GM19438 (cell line): ENCODE measurements at regions not wholly inside any gene's neighbourhood (a gene's known extent, or its start where the extent isn't known, plus 50 kb on each side); places are given as distances from the start of the nearest gene placed in this dataset.
A peak's percentile ranks its signal among the peaks of the same experiment; 100 is the strongest.

ENCODE experiments used
- ATAC-seq: cut with Tn5 transposase; IDR thresholded peaks from one replicate; pipeline ENCODE4 v1.9.1; 2021; ENCODE audit warnings: low read depth; ENCODE audit not compliant: unreplicated experiment

- no peak for ATAC-seq
Measured at GRCh38 chr4:129531253-129531652, 435.3 kb downstream of the C4orf33 start.

DNA sequence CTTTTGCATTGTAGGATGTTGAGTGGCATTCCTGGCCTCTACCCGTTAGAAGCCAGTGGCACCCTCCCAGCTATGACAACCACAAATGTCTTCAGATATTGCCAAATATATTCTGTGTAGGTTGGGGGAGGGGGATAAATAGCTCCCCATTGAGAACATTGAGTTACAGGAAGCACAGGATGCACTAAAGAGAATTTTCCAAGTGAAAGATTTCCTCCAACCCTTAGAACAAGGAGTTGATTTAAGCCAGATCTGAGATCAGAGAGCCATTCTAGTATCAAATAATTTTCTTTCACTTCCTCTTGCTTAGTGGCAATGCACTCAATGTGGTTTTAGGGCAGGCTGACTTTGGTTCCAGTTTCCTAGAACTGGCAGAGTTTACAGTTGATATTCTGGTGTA lies 436.6 kb downstream of the C4orf33 start:
- peak; percentile 61 for ATAC-seq

DNA sequence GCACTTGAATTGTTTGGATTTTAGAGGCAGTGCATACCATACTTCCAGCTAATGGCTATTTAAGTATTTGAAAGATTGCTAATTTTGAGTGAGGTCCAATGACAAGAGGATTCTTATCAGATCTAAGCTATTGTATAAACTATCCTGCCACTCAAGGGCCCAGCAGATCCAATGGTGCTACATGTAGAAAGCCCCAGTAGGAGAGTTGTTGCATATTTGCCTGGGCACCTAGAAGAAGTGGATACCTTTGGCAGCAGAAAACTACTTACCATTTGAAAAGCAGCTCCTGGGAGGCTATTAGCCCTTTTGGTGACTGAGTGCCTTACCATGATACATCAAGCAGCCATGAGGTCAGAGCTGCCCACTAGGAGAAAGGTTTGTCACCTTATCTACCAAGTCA lies 447.3 kb downstream of the C4orf33 start:
- ATAC-seq: no peak

DNA sequence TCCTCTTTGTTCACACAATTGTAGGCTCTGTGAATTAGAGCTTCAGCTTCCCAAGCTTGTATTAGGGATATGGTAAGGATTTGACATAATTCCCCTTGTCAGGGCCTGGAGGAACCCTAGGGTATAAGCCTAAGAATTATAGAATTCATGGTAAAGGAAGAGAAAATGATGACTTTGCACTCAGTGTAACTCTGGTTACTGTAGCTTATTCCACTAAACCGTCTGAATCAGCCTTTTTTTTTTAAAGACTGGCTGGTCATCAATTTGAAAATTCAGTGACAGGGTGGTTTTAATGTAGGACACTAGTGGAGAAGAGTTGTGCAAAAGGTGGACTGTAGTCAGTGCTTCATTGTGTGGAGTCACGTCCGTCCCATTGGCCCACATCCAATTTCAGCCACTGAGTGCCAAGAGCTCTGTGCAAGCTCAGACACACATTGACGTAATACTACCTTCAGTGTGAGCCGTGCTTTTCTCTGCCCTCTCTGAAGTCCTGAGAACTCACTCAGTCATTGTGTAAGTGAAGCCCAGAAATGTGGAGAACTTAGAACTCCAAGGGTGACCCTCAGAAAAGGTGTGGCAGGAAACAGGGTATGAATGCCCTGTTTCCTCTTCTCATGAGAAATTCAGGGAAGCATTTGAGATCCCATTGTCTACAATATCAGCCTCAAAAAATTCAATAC lies 449.8 kb downstream of the C4orf33 start:
- no peak for ATAC-seq

DNA sequence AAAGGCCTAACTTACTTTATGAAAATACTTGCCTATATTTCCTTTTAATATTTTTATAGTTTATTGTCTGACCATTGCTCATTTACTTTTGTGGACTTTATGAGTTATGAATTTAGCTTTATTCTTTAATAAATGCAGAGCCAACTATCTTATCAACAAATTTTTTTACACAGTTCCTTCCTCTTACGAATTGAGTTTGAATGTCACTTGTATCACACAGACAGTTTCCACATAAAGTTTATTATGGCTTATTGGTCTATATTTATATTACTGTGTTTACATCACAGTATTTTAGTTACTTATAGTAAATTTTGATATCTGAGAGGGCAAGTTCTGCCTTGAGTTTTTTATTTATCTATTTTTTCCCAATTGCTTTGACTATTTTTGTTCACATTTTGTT lies 450.6 kb downstream of the C4orf33 start:
- ATAC-seq: no peak

DNA sequence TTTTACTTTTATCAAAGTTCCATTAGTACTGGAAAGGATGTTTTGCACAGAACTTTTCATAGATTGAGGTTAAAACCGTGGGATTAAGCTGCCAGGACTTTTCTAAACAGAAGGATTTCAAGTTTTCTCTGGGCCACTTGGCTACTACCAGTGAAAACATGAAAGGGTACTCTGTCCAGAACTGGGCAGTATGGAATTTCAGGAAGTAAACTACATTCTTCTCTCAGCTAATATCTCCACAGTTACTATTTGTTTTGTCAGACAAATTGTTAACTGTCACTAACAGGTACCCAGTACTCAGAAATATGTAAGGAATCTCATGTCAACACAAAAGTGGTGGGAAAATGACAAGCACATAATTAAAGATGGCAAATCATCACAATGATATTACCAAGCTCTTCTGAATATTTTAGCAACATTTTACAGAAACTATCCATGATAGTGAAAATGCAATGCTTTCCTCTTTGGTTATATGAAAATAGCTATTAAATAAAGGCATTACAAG lies 454.4 kb downstream of the C4orf33 start:
- ATAC-seq: no peak

- ATAC-seq: no peak
Measured at GRCh38 chr4:129561280-129561679, 465.3 kb downstream of the C4orf33 start.

GRCh38 chr4:129561886-129562671 lies 466.1 kb downstream of the C4orf33 start:
- ATAC-seq: no peak

- no peak for ATAC-seq
Measured at GRCh38 chr4:129565214-129565613, 469.3 kb downstream of the C4orf33 start.

DNA sequence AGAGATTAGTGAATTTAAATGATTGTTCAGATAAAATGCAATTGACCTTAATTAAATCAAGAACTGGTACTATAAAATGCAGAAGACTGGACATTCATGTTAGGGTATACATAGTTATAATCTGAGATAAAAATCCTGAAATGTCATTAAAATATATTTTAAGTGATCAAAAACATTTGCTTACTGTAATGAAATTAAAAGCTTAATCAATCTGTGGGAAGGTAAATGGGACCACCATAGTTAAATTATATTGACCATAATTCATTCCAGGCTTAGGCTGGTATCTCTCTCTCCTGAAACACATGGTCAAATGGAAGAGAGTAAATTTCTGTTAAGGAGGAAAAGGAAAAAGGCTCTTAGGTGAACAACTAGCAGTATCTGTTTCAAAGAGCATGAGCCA lies 474.4 kb downstream of the C4orf33 start:
- no peak for ATAC-seq

DNA sequence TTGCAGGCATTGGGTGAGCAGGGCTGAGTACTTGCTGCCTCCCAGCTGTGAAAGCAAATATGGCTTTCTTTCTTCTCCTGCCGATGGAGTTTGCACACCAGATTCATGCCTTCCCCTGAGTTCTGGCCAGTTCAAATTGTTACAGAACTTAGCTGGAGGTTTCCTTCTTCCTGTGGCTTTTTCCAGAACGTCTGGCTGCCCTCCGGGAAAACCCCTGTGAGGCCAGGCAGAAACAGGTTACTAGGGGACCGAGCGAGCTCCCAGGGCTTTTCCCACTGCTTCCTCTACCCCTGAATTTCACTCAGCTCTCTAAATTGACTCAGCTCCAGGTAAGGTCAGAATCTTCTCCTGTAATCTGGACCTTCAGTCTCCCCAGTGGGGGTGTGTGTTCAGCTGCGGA lies 482.4 kb downstream of the C4orf33 start:
- ATAC-seq: no peak

- no peak for ATAC-seq
Measured at GRCh38 chr4:129581305-129581704, 485.4 kb downstream of the C4orf33 start.

DNA sequence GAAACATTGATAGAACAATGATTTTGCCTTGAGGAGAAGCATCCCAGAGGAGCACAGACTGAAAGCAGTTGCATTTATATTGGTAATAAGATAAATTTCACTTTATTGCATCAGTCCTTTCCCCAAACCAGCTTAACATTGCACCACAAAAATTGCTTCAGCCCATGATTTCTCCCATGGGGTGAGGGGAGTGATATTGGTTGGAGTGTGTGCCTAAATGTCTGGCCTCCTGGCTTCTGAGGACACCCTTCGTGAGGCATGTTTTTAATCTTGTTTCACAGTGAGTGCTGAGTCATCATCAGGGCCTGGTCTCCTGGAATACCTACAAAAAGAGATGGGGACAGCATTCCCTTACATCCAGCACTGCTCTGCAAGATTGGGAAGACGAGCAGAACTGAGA lies 487.9 kb downstream of the C4orf33 start:
- no peak for ATAC-seq

- no peak for ATAC-seq
Measured at GRCh38 chr4:129598582-129598981, 502.6 kb downstream of the C4orf33 start.

GRCh38 chr4:129600898-129601297 lies 504.9 kb downstream of the C4orf33 start:
- no peak for ATAC-seq

DNA sequence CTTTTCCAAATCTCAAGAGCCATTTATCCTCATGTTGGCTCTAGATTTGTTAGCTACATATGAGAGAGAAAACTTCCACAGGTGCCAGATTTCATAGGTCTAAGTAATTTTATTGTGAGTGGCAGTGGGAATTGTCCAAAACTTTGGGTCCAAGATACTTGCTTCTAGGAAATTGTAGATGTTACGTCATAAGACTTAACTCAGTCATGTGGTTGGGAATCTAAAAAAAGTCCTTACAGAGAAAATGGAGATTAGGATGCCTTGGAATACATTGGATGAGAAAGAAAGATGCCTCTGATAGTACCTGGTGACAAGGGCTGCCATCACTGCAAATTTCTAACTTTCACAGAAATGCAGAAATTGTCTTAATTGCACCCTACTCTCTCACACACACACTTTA lies 506.5 kb downstream of the C4orf33 start:
- no peak for ATAC-seq

GRCh38 chr4:129603241-129603931 lies 507.4 kb downstream of the C4orf33 start:
- ATAC-seq: no peak

GRCh38 chr4:129604632-129605255 lies 508.8 kb downstream of the C4orf33 start:
- ATAC-seq: no peak

DNA sequence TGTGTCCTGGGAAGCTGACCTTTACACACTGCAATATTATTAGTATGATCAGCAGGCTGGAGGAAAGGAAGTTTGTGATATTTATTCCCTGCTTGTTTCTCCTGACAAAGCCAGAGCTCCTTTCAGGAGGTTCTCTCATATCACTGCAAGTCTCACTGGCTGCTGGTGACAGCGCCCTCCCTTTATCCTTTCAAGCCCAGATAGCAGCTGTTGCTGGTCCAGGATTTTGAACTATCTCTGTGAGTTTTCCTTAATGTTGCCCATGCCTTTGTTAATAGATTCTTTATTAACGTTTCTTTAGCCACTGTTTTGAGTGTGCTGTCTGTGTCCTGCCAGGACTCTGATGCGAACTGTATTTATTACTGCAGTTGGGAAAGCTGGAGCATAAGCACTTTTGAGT lies 518.7 kb downstream of the C4orf33 start:
- no peak for ATAC-seq

- ATAC-seq: no peak
Measured at GRCh38 chr4:129622566-129622965, 526.6 kb downstream of the C4orf33 start.
